MM.1S (cell line): ENCODE measurements at regions not wholly inside any gene's neighbourhood (a gene's known extent, or its start where the extent isn't known, plus 50 kb on each side); places are given as distances from the start of the nearest gene placed in this dataset.

Experiments
- DNase-seq: peaks from one replicate; pipeline ENCODE4 v3.0.0-alpha.2; 2015
- H2AFZ ChIP-seq: fragments of 300-600 bp; sonication (generic); 2 replicates; pipeline ENCODE4 v1.6.0; 2016; ENCODE audit warnings: antibody characterized with exemption, low read length
- H3F3A ChIP-seq: fragments of 300-600 bp; sonication (generic); 2 replicates; pipeline ENCODE4 v1.6.1; 2016; ENCODE audit warnings: mild to moderate bottlenecking, antibody characterized with exemption, low read length, moderate library complexity, mixed read lengths; ENCODE audit not compliant: insufficient read depth
- H3K27ac ChIP-seq: fragments of 300-600 bp; sonication (generic); 2 replicates; pipeline ENCODE4 v1.5.1; 2016; ENCODE audit warnings: mild to moderate bottlenecking, low read length
- H3K27me3 ChIP-seq: fragments of 300-600 bp; sonication (generic); replicated peaks from 2 replicates; pipeline ENCODE4 v1.6.0; 2016; ENCODE audit warnings: low read length; ENCODE audit not compliant: insufficient read depth
- H3K36me3 ChIP-seq: fragments of 300-600 bp; sonication (generic); replicated peaks from 2 replicates; pipeline ENCODE4 v1.6.1; 2016; ENCODE audit warnings: mild to moderate bottlenecking, low read length, mixed read lengths; ENCODE audit not compliant: insufficient read depth
- H3K4me1 ChIP-seq: fragments of 300-600 bp; sonication (generic); 2 replicates; pipeline ENCODE4 v1.6.1; 2016; ENCODE audit warnings: low read length, mixed read lengths
- H3K4me2 ChIP-seq: fragments of 300-600 bp; sonication (generic); 2 replicates; pipeline ENCODE4 v1.6.0; 2016; ENCODE audit warnings: low read depth, low read length
- H3K4me3 ChIP-seq: fragments of 300-600 bp; sonication (generic); 2 replicates; pipeline ENCODE4 v1.5.1; 2016; ENCODE audit warnings: low read length, mixed read lengths
- H3K79me2 ChIP-seq: fragments of 300-600 bp; sonication (generic); 2 replicates; pipeline ENCODE4 v1.6.1; 2016; ENCODE audit warnings: mixed run types, low read length, mixed read lengths
- H3K9ac ChIP-seq: fragments of 300-600 bp; sonication (generic); 2 replicates; pipeline ENCODE4 v1.6.1; 2016; ENCODE audit warnings: low read length, mixed read lengths
- H3K9me2 ChIP-seq: fragments of 300-600 bp; sonication (generic); replicated peaks from 2 replicates; pipeline ENCODE4 v1.6.1; 2016; ENCODE audit warnings: mild to moderate bottlenecking, low read length, mixed read lengths; ENCODE audit not compliant: insufficient read depth
- H3K9me3 ChIP-seq: fragments of 300-600 bp; sonication (generic); replicated peaks from 2 replicates; pipeline ENCODE4 v1.6.1; 2016; ENCODE audit warnings: mild to moderate bottlenecking, low read length, mixed read lengths; ENCODE audit not compliant: insufficient read depth
- H4K20me1 ChIP-seq: fragments of 300-600 bp; sonication (generic); 2 replicates; pipeline ENCODE4 v1.6.1; 2016; ENCODE audit warnings: mild to moderate bottlenecking, low read length, moderate library complexity, mixed read lengths; ENCODE audit not compliant: insufficient read depth
- CTCF ChIP-seq: fragments of 300-600 bp; sonication (generic); IDR thresholded peaks from 2 replicates; pipeline ENCODE4 v1.5.1; 2016; ENCODE audit warnings: antibody characterized with exemption, low read length, mixed read lengths
- EZH2 ChIP-seq: fragments of 300-600 bp; sonication (generic); optimal IDR thresholded peaks from 2 replicates; pipeline ENCODE3; 2017; ENCODE audit warnings: low read depth, mild to moderate bottlenecking, antibody characterized with exemption, low read length, mixed read lengths
- EZH2phosphoT487 ChIP-seq: fragments of 300-600 bp; sonication (generic); IDR thresholded peaks from 2 replicates; pipeline ENCODE4 v1.6.1; 2018; ENCODE audit warnings: antibody characterized with exemption, low read length

GRCh38 chr2:208945719-208946256 is 478.1 kb upstream of the MAP2 start:
- Histone ChIP-seq H4K20me1 (no peaks in the 10 kb centered on the region), H3K27me3 (no peaks in the 10 kb centered on the region), H3K9ac (no peak overlapping the region), H3K4me1 (no peaks in the 10 kb centered on the region), H3K4me2 (no peak overlapping the region), H3K4me3 (no peak overlapping the region), H3K27ac (no peak overlapping the region), H2AFZ (no peak overlapping the region), H3K36me3 (no peaks in the 10 kb centered on the region), H3K79me2 (no peaks in the 10 kb centered on the region), H3F3A (no peaks in the 10 kb centered on the region), H3K9me2 (no peaks in the 10 kb centered on the region), H3K9me3 (no peaks in the 10 kb centered on the region)
- DNase-seq, result no peak
- no peak for TF ChIP-seq EZH2phosphoT487
- TF ChIP-seq EZH2, result no peak

GRCh38 chr2:208948073-208948472 is 475.8 kb upstream of the MAP2 start:
- H3K4me1 ChIP-seq, result no peaks in the 10 kb centered on the region
- H3K4me3 ChIP-seq, result no peak overlapping the region
- H3K27ac ChIP-seq, result no peak overlapping the region
- no peak overlapping the region for H3K4me2 ChIP-seq
- H3K9me2 ChIP-seq, result no peaks in the 10 kb centered on the region
- no peak for DNase-seq
- H2AFZ ChIP-seq, result no peak overlapping the region
- no peak overlapping the region for H3K9ac ChIP-seq
- H3K79me2 ChIP-seq, result no peaks in the 10 kb centered on the region
- TF ChIP-seq EZH2 (no peak), EZH2phosphoT487 (no peak), CTCF (no peak)
- H4K20me1 ChIP-seq, result no peaks in the 10 kb centered on the region
- H3K9me3 ChIP-seq, result no peaks in the 10 kb centered on the region
- no peaks in the 10 kb centered on the region for H3K36me3 ChIP-seq
- no peaks in the 10 kb centered on the region for H3F3A ChIP-seq
- no peaks in the 10 kb centered on the region for H3K27me3 ChIP-seq

- no peaks in the 10 kb centered on the region for H3K27me3 ChIP-seq
- H2AFZ ChIP-seq, result no peak overlapping the region
- H3K9me3 ChIP-seq, result no peaks in the 10 kb centered on the region
- DNase-seq, result no peak
- H3K9me2 ChIP-seq, result no peaks in the 10 kb centered on the region
- no peak overlapping the region for H3K4me2 ChIP-seq
- no peak overlapping the region for H3K9ac ChIP-seq
- H3K27ac ChIP-seq, result no peak overlapping the region
- no peaks in the 10 kb centered on the region for H4K20me1 ChIP-seq
- H3K4me1 ChIP-seq, result no peaks in the 10 kb centered on the region
- TF ChIP-seq EZH2 (no peak), EZH2phosphoT487 (no peak), CTCF (no peak)
- H3F3A ChIP-seq, result no peaks in the 10 kb centered on the region
- no peaks in the 10 kb centered on the region for H3K36me3 ChIP-seq
- H3K79me2 ChIP-seq, result no peaks in the 10 kb centered on the region
- H3K4me3 ChIP-seq, result no peak overlapping the region
Observed at GRCh38 chr2:208970070-208970469, 453.8 kb upstream of the MAP2 start.

- no peaks in the 10 kb centered on the region for H3K36me3 ChIP-seq
- H3K27ac ChIP-seq, result no peak overlapping the region
- H3K4me1 ChIP-seq, result no peaks in the 10 kb centered on the region
- no peaks in the 10 kb centered on the region for H4K20me1 ChIP-seq
- no peaks in the 10 kb centered on the region for H3K9me2 ChIP-seq
- H3K4me3 ChIP-seq, result no peak overlapping the region
- TF ChIP-seq CTCF (no peak), EZH2phosphoT487 (no peak), EZH2 (no peak)
- H3K9ac ChIP-seq, result no peak overlapping the region
- no peak for DNase-seq
- no peak overlapping the region for H2AFZ ChIP-seq
- no peaks in the 10 kb centered on the region for H3K79me2 ChIP-seq
- no peaks in the 10 kb centered on the region for H3F3A ChIP-seq
- H3K4me2 ChIP-seq, result no peak overlapping the region
- no peaks in the 10 kb centered on the region for H3K27me3 ChIP-seq
- no peaks in the 10 kb centered on the region for H3K9me3 ChIP-seq
Observed at GRCh38 chr2:208977582-208977981, 446.3 kb upstream of the MAP2 start.
